HG03097 (cell line): ENCODE measurements at regions not wholly inside any gene's neighbourhood (a gene's known extent, or its start where the extent isn't known, plus 50 kb on each side); places are given as distances from the start of the nearest gene placed in this dataset.

Source experiments
- ATAC-seq: cut with Tn5 transposase; IDR thresholded peaks from one replicate; pipeline ENCODE4 v1.9.1; 2021; ENCODE audit not compliant: unreplicated experiment, low FRiP score

GRCh38 chr15:81449836-81450474 is 75.9 kb upstream of the TMC3 start:
- ATAC-seq = no peak

- ATAC-seq = no peak
These were observed 69.2 kb upstream of the TMC3 start for GRCh38 chr15:81443040-81443820.

GRCh38 chr15:81442454-81442853 is 68.4 kb upstream of the TMC3 start:
- no peak for ATAC-seq

- ATAC-seq = no peak
These were observed 60.8 kb upstream of the TMC3 start for GRCh38 chr15:81434851-81435250.

GRCh38 chr15:81433462-81433861 is 59.4 kb upstream of the TMC3 start:
- ATAC-seq = no peak

GRCh38 chr15:81432179-81432578 is 58.2 kb upstream of the TMC3 start:
- no peak for ATAC-seq

GRCh38 chr15:81427176-81427575 is 53.2 kb upstream of the TMC3 start:
- ATAC-seq = no peak

- ATAC-seq = no peak
These were observed 51.9 kb upstream of the TMC3 start for GRCh38 chr15:81425905-81426304.
